ENCODE measurements at regions not wholly inside any gene's neighbourhood (a gene's known extent, or its start where the extent isn't known, plus 50 kb on each side); places are given as distances from the start of the nearest gene placed in this dataset.
A peak's percentile ranks its signal among the peaks of the same experiment; 100 is the strongest.

DNA sequence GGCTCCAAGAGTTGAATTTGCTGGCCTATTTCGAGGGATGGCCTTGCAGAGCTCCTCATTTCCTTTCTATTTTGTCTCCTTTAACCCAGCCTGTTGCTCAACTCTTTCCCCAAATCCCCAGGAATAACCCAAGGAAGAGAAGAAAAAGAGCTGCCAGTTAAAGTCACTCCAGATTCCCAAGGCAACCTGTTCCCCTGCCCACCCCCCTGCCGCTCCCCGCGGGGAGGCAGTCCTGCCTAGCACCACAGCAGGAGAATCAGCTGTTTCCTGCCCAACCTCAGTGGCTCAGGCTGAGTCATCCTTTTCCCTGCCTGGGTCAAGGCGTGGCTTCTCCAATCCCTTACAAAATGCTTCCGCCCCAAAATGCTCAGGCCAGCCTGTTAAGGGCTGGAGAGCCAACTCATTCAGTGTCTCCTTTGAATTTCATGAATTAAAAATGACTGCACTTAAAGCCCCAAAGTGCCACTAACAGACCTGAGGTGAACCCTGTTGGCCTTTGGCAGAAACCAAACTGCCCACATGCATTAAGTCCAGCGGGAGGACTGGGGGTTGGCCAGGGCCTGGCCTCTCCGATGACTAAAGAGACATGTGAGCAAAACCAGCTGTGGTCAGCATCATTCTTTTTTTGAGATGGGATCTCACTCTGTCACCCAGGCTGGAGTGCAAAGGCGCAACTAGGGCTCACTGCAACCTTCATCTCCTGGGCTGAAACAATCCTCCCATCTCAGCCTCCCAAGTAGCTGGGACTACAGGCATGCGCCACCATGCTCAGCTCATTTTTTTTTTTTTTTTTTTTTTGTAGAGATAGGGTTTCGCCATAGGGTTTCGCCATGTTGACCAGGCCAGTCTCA lies 83.2 kb upstream of the KIF5B start (continued):
- TF ChIP-seq ZFHX2 (tag by site-specific recombination; conservative IDR thresholded peaks at IDR 0.05) = no peak
- TF ChIP-seq ZNF555 (tag by site-specific recombination; conservative IDR thresholded peaks at IDR 0.05) = no peak
- TF ChIP-seq ZNF792 (tag by site-specific recombination; IDR thresholded peaks at IDR 0.05) = no peak
- TF ChIP-seq, protein P1, sequence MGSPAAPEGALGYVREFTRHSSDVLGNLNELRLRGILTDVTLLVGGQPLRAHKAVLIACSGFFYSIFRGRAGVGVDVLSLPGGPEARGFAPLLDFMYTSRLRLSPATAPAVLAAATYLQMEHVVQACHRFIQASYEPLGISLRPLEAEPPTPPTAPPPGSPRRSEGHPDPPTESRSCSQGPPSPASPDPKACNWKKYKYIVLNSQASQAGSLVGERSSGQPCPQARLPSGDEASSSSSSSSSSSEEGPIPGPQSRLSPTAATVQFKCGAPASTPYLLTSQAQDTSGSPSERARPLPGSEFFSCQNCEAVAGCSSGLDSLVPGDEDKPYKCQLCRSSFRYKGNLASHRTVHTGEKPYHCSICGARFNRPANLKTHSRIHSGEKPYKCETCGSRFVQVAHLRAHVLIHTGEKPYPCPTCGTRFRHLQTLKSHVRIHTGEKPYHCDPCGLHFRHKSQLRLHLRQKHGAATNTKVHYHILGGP (tag by site-specific recombination; IDR thresholded peaks at IDR 0.05) = no peak
- no peak for TF ChIP-seq ZNF426 (tag by site-specific recombination; IDR thresholded peaks at IDR 0.05)
- TF ChIP-seq ZNF404 (tag by site-specific recombination; IDR thresholded peaks at IDR 0.05) = no peak
- no peak for TF ChIP-seq SETDB1 (IDR thresholded peaks at IDR 0.05; ENCODE audit: insufficient read length, low read length)
- TF ChIP-seq, protein P2, sequence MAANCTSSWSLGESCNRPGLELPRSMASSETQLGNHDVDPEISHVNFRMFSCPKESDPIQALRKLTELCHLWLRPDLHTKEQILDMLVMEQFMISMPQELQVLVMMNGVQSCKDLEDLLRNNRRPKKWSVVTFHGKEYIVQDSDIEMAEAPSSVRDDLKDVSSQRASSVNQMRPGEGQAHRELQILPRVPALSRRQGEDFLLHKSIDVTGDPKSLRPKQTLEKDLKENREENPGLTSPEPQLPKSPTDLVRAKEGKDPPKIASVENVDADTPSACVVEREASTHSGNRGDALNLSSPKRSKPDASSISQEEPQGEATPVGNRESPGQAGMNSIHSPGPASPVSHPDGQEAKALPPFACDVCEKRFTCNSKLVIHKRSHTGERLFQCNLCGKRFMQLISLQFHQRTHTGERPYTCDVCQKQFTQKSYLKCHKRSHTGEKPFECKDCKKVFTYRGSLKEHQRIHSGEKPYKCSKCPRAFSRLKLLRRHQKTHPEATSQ (tag by site-specific recombination; IDR thresholded peaks at IDR 0.05) = no peak
- no peak for TF ChIP-seq ZNF654 (tag by site-specific recombination; IDR thresholded peaks at IDR 0.05; ENCODE audit: low read depth)
- no peak for TF ChIP-seq ZNF544 (tag by site-specific recombination; IDR thresholded peaks at IDR 0.05)
- TF ChIP-seq, protein P3, sequence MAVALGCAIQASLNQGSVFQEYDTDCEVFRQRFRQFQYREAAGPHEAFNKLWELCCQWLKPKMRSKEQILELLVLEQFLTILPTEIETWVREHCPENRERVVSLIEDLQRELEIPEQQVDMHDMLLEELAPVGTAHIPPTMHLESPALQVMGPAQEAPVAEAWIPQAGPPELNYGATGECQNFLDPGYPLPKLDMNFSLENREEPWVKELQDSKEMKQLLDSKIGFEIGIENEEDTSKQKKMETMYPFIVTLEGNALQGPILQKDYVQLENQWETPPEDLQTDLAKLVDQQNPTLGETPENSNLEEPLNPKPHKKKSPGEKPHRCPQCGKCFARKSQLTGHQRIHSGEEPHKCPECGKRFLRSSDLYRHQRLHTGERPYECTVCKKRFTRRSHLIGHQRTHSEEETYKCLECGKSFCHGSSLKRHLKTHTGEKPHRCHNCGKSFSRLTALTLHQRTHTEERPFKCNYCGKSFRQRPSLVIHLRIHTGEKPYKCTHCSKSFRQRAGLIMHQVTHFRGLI (tag by site-specific recombination; IDR thresholded peaks at IDR 0.05) = peak; percentile 83
- TF ChIP-seq, protein P4, sequence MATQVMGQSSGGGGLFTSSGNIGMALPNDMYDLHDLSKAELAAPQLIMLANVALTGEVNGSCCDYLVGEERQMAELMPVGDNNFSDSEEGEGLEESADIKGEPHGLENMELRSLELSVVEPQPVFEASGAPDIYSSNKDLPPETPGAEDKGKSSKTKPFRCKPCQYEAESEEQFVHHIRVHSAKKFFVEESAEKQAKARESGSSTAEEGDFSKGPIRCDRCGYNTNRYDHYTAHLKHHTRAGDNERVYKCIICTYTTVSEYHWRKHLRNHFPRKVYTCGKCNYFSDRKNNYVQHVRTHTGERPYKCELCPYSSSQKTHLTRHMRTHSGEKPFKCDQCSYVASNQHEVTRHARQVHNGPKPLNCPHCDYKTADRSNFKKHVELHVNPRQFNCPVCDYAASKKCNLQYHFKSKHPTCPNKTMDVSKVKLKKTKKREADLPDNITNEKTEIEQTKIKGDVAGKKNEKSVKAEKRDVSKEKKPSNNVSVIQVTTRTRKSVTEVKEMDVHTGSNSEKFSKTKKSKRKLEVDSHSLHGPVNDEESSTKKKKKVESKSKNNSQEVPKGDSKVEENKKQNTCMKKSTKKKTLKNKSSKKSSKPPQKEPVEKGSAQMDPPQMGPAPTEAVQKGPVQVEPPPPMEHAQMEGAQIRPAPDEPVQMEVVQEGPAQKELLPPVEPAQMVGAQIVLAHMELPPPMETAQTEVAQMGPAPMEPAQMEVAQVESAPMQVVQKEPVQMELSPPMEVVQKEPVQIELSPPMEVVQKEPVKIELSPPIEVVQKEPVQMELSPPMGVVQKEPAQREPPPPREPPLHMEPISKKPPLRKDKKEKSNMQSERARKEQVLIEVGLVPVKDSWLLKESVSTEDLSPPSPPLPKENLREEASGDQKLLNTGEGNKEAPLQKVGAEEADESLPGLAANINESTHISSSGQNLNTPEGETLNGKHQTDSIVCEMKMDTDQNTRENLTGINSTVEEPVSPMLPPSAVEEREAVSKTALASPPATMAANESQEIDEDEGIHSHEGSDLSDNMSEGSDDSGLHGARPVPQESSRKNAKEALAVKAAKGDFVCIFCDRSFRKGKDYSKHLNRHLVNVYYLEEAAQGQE (tag by site-specific recombination; IDR thresholded peaks at IDR 0.05) = no peak
- peak; percentile 46; the same call in 1 of the 2 replicates for TF ChIP-seq ZNF335 (tag by site-specific recombination; conservative IDR thresholded peaks at IDR 0.05)
- TF ChIP-seq ZIC2 (tag by site-specific recombination; IDR thresholded peaks at IDR 0.05) = peak; percentile 96
- TF ChIP-seq FEZF1 (tag by site-specific recombination; IDR thresholded peaks at IDR 0.05) = peak; percentile 25; the same call in 1 of the 2 replicates
- no peak for TF ChIP-seq ZNF354C (tag by site-specific recombination; IDR thresholded peaks at IDR 0.05; ENCODE audit: borderline replicate concordance, low read depth)
- TF ChIP-seq, protein P5, sequence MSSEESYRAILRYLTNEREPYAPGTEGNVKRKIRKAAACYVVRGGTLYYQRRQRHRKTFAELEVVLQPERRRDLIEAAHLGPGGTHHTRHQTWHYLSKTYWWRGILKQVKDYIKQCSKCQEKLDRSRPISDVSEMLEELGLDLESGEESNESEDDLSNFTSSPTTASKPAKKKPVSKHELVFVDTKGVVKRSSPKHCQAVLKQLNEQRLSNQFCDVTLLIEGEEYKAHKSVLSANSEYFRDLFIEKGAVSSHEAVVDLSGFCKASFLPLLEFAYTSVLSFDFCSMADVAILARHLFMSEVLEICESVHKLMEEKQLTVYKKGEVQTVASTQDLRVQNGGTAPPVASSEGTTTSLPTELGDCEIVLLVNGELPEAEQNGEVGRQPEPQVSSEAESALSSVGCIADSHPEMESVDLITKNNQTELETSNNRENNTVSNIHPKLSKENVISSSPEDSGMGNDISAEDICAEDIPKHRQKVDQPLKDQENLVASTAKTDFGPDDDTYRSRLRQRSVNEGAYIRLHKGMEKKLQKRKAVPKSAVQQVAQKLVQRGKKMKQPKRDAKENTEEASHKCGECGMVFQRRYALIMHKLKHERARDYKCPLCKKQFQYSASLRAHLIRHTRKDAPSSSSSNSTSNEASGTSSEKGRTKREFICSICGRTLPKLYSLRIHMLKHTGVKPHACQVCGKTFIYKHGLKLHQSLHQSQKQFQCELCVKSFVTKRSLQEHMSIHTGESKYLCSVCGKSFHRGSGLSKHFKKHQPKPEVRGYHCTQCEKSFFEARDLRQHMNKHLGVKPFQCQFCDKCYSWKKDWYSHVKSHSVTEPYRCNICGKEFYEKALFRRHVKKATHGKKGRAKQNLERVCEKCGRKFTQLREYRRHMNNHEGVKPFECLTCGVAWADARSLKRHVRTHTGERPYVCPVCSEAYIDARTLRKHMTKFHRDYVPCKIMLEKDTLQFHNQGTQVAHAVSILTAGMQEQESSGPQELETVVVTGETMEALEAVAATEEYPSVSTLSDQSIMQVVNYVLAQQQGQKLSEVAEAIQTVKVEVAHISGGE (tag by site-specific recombination; conservative IDR thresholded peaks at IDR 0.05; ENCODE audit: low read depth) = 0 out of 2 replicates have a peak, but pooled peaks have one; percentile 22
- TF ChIP-seq ZNF202 (tag by site-specific recombination; IDR thresholded peaks at IDR 0.05; ENCODE audit: borderline replicate concordance) = no peak
- TF ChIP-seq, protein P6, sequence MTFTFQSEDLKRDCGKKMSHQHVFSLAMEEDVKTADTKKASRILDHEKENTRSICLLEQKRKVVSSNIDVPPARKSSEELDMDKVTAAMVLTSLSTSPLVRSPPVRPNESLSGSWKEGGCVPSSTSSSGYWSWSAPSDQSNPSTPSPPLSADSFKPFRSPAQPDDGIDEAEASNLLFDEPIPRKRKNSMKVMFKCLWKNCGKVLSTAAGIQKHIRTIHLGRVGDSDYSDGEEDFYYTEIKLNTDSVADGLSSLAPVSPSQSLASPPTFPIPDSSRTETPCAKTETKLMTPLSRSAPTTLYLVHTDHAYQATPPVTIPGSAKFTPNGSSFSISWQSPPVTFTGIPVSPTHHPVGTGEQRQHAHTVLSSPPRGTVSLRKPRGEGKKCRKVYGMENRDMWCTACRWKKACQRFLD (tag by site-specific recombination; IDR thresholded peaks at IDR 0.05) = no peak
- TF ChIP-seq, protein P7, sequence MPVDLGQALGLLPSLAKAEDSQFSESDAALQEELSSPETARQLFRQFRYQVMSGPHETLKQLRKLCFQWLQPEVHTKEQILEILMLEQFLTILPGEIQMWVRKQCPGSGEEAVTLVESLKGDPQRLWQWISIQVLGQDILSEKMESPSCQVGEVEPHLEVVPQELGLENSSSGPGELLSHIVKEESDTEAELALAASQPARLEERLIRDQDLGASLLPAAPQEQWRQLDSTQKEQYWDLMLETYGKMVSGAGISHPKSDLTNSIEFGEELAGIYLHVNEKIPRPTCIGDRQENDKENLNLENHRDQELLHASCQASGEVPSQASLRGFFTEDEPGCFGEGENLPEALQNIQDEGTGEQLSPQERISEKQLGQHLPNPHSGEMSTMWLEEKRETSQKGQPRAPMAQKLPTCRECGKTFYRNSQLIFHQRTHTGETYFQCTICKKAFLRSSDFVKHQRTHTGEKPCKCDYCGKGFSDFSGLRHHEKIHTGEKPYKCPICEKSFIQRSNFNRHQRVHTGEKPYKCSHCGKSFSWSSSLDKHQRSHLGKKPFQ (tag by site-specific recombination; IDR thresholded peaks at IDR 0.05) = no peak
